ENCODE measurements at regions not wholly inside any gene's neighbourhood (a gene's known extent, or its start where the extent isn't known, plus 50 kb on each side); places are given as distances from the start of the nearest gene placed in this dataset.

- TF ChIP-seq, protein P1, sequence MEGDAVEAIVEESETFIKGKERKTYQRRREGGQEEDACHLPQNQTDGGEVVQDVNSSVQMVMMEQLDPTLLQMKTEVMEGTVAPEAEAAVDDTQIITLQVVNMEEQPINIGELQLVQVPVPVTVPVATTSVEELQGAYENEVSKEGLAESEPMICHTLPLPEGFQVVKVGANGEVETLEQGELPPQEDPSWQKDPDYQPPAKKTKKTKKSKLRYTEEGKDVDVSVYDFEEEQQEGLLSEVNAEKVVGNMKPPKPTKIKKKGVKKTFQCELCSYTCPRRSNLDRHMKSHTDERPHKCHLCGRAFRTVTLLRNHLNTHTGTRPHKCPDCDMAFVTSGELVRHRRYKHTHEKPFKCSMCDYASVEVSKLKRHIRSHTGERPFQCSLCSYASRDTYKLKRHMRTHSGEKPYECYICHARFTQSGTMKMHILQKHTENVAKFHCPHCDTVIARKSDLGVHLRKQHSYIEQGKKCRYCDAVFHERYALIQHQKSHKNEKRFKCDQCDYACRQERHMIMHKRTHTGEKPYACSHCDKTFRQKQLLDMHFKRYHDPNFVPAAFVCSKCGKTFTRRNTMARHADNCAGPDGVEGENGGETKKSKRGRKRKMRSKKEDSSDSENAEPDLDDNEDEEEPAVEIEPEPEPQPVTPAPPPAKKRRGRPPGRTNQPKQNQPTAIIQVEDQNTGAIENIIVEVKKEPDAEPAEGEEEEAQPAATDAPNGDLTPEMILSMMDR (IDR thresholded peaks at IDR 0.05) = no peak
- DNase-seq = no peak
- no peak overlapping the region for H3K4me3 ChIP-seq
- intact Hi-C loops (cut with DNase I) = no loop called here
- no peak overlapping the region for H3K27ac ChIP-seq
- no peaks in the 10 kb centered on the region for H3K27me3 ChIP-seq
- no peaks in the 10 kb centered on the region for H3K4me1 ChIP-seq
- H3K36me3 ChIP-seq = no peaks in the 10 kb centered on the region
- no peak overlapping the region for H3K9ac ChIP-seq (ENCODE audit: low read depth in 2 of 2, low read length in 2 of 2)
- H3K9me3 ChIP-seq = no peaks in the 10 kb centered on the region
Observed at GRCh38 chr2:11932962-11933361, 186.5 kb downstream of the LPIN1 start.

DNA sequence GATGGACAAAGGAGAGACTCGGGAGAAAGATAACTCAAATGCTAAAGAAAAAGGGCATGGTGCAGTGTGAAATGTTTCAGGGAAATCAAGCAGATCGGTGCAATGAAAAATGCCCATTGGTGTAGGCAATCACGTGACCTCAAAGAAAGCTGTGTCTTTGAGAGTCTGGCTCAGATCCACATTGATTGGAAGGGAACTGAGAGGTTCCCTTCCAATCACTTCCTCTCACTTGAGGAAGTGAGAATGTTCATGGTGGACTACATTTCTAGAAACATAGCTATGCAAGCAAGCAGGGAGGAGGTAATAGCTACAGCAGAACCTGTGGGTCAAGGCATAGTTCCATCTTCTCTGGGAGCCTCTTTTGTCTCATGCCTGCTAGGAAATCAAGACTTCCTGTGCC is 187.4 kb downstream of the LPIN1 start:
- H3K27ac ChIP-seq = no peak overlapping the region
- intact Hi-C loops (cut with DNase I) = no loop called here
- H3K9ac ChIP-seq (ENCODE audit: low read depth in 2 of 2, low read length in 2 of 2) = no peak overlapping the region
- no peaks in the 10 kb centered on the region for H3K4me1 ChIP-seq
- H3K9me3 ChIP-seq = no peaks in the 10 kb centered on the region
- H3K36me3 ChIP-seq = no peaks in the 10 kb centered on the region
- no peak for DNase-seq
- H3K27me3 ChIP-seq = no peaks in the 10 kb centered on the region
- TF ChIP-seq, protein P1 (IDR thresholded peaks at IDR 0.05) = no peak
- H3K4me3 ChIP-seq = no peak overlapping the region

- DNase-seq = no peak
- no peak overlapping the region for H3K27ac ChIP-seq
- intact Hi-C loops (cut with DNase I) = no loop called here
- no peaks in the 10 kb centered on the region for H3K4me1 ChIP-seq
- H3K9ac ChIP-seq (ENCODE audit: low read depth in 2 of 2, low read length in 2 of 2) = no peak overlapping the region
- TF ChIP-seq, protein P1 (IDR thresholded peaks at IDR 0.05) = no peak
- H3K9me3 ChIP-seq = no peaks in the 10 kb centered on the region
- H3K4me3 ChIP-seq = no peak overlapping the region
- H3K27me3 ChIP-seq = no peaks in the 10 kb centered on the region
- H3K36me3 ChIP-seq = no peaks in the 10 kb centered on the region
Observed at GRCh38 chr2:11936761-11937160, 190.3 kb downstream of the LPIN1 start.

DNA sequence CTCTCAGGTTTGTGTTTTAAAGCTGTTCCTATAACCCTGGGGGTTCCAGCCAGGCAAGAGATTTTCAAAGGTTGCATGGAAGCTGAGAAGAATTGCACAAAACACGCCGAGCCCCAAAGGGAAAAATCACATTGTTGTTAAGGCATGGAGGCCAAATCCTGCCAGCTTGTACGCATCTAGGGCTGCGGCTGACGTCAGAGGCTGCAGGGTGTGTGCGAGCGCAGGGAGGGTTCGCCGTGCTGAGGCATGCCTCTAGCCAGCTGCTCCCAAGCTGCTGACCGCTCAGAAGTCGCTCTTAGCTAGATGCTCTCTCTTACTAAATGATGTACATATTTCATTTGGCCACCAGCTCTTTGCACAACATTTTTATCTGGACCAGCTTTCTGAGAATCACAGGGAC is 191.8 kb downstream of the LPIN1 start:
- no peaks in the 10 kb centered on the region for H3K9me3 ChIP-seq
- H3K4me3 ChIP-seq = no peak overlapping the region
- TF ChIP-seq, protein P1 (IDR thresholded peaks at IDR 0.05) = no peak
- no peaks in the 10 kb centered on the region for H3K27me3 ChIP-seq
- intact Hi-C loops (cut with DNase I) = no loop called here
- H3K9ac ChIP-seq (ENCODE audit: low read depth in 2 of 2, low read length in 2 of 2) = no peak overlapping the region
- no peaks in the 10 kb centered on the region for H3K36me3 ChIP-seq
- DNase-seq = peak; percentile 31
- no peaks in the 10 kb centered on the region for H3K4me1 ChIP-seq
- H3K27ac ChIP-seq = no peak overlapping the region

- intact Hi-C loops (cut with DNase I) = no loop called here
- H3K4me1 ChIP-seq = no peaks in the 10 kb centered on the region
- H3K36me3 ChIP-seq = no peaks in the 10 kb centered on the region
- DNase-seq = no peak
- H3K9me3 ChIP-seq = no peaks in the 10 kb centered on the region
- no peaks in the 10 kb centered on the region for H3K27me3 ChIP-seq
- H3K27ac ChIP-seq = no peak overlapping the region
- no peak overlapping the region for H3K9ac ChIP-seq (ENCODE audit: low read depth in 2 of 2, low read length in 2 of 2)
- TF ChIP-seq, protein P1 (IDR thresholded peaks at IDR 0.05) = no peak
- no peak overlapping the region for H3K4me3 ChIP-seq
Observed at GRCh38 chr2:11939523-11939922, 193.1 kb downstream of the LPIN1 start.

All from colonic mucosa (tissue), 4 donors.